HG03064 (cell line): ENCODE measurements at regions not wholly inside any gene's neighbourhood (a gene's known extent, or its start where the extent isn't known, plus 50 kb on each side); places are given as distances from the start of the nearest gene placed in this dataset.

Experiments
- ATAC-seq: cut with Tn5 transposase; IDR thresholded peaks from one replicate; pipeline ENCODE4 v1.9.1; 2021; ENCODE audit warnings: low read depth; ENCODE audit not compliant: unreplicated experiment

DNA sequence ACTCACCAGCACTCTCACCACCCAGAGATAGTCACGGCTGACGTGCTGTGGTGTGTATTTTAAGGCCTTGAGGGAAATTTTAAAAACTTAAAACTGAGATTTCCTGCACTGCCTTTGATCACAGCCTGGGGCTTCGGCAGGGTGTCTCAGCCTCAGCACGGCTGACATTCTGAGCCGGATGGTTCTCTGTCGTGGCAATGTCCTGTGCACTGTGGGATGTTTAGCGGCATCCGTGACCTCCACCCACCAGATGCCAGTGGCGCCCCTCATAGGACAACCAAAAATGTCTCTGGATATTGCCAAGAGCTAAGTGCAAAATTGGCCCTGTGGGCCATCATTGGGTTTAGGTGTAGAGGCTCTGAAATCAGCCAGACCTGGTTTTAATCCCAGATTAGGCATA lies 142.2 kb upstream of the KCNG1 start:
- no peak for ATAC-seq

DNA sequence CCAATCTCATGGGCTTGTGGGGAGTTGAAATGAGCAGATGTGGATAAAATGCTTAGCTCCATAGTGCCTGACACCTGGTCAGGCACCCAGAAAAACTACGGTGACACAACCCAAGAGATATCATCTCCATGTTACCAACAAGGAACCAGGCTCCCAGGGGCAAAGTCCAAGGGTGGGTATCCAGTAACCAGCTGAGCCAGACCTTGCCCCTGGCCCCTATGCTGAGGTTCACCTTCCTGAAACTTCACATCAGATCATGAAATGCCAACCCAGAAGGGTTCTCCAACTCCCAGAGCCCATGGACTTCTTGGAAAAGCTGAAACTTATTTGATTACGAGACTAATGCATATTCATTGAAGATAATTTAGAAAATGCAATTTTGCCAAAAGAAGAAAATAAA lies 141.8 kb upstream of the KCNG1 start:
- no peak for ATAC-seq

DNA sequence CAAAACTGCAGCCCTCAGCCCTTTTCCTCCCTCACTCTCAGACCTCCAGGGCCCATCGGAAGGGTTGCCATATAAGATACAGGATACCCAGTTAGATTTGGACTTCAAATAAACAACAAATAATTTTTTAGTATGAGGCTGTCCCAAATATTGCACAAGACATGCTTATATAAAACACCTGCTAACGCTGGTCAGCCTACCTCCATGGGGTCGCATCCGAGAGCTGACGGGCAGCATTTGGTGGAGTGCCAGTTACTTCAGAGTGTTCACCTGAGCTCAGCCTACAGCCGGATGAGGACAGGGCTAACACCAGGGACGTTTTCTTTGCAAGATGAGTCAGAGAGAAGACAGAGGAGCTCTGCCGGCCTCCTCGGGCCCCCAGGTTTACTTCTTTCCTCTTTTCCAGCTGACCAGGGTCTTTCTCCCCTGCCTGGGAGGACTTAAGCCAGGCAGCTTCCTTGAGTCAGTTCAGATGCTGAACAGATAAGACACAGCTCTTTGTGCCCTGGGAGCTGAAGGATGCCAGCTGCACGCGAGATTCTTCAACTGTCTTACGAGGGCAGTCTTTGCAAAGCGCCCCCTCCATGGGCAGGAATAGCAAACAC lies 141.2 kb upstream of the KCNG1 start:
- ATAC-seq = no peak

DNA sequence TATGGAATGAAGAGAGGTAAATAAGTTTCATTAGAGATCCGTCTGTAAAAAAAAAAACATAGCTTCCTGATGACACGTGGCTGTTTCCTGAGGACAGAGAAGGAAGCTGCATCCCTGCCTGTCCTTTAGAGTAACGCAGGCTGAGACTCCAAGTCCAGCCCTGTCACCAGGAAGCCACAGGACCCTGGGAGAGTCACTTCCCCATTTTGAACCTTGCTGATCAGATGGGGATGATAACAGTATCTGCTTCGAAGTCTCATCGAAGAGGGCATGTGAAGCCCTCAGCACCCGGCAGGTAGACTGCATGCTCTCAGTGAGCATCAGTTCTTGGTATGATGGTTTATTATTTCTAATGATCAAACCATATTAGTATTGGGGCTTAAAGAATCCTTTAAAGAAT lies 139.1 kb upstream of the KCNG1 start:
- ATAC-seq = no peak

DNA sequence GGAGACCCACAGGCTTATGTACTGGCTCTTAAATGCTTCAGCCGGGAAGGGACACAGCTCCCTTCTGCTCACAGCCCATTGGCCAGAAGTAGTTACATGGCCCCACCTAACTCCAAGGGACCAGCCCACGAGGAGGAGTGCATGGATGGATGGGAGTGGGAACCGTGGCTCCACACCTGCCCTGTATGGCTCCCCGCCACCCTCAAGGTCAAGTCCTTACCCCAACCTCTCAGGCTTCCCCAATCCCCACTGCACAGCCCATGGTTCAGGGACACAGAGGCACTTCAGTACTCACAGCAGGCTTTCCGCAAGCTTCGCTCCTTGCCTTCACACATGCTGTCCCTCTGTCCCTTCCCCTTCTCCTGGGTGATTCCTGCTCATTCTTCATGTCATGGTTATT lies 137.9 kb upstream of the KCNG1 start:
- ATAC-seq = no peak

DNA sequence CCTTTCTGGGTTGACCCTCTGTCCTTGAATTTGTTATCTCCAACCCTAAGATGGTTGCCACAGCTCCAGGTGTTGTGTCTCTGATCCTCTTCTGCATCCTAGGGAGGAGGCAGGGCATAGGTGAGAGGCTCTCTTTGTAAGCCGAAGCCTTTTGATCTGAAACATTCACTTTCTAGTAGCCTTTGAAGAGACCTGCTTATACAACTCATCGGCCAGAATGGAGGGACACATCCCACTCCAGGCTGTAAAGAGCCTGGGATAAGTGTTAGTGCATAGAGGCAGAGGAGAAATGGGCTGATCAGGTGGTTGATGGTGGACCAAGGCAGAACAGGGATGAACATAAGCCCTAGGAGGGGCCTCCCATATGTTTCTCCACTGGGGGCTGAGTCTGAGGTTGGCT lies 137.1 kb upstream of the KCNG1 start:
- no peak for ATAC-seq

DNA sequence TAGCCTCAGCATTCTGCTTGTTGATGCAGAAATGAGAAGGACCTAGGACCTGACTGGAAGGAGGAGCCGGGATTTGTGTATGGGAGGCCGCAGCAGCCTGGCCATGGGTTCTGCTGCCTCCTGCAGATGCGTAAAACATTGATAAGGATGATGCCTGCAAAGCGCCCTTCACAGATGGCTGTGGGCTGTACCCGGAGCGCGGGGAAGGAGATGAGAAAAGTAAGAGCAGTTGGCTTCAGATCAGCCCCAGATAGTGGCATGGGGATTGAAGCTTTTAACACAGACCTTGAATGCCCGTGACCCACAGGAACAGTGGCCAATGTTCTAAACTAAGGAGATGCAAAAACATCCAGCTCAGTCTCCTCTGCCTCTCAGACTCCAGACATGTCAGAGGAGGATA lies 136.4 kb upstream of the KCNG1 start:
- no peak for ATAC-seq

DNA sequence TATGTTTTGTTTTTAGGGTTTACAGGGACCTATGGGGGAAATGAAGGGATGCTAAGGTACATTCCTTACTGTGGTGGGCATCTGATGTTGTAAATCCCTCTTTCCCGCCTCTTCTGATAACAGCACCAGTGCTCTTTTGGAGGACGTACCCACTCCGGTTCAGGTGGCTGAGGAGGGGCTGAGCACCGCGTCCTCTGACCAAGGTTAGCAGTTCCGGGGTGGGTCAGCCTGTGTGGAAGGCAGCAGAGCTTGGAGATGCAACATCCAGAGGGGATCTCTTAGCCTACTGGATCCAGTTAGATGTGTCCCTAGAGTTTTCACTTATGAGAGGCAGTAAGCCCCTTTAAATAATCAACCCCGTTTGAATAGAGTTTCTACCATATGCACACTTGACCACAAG lies 135.3 kb upstream of the KCNG1 start:
- ATAC-seq = no peak

DNA sequence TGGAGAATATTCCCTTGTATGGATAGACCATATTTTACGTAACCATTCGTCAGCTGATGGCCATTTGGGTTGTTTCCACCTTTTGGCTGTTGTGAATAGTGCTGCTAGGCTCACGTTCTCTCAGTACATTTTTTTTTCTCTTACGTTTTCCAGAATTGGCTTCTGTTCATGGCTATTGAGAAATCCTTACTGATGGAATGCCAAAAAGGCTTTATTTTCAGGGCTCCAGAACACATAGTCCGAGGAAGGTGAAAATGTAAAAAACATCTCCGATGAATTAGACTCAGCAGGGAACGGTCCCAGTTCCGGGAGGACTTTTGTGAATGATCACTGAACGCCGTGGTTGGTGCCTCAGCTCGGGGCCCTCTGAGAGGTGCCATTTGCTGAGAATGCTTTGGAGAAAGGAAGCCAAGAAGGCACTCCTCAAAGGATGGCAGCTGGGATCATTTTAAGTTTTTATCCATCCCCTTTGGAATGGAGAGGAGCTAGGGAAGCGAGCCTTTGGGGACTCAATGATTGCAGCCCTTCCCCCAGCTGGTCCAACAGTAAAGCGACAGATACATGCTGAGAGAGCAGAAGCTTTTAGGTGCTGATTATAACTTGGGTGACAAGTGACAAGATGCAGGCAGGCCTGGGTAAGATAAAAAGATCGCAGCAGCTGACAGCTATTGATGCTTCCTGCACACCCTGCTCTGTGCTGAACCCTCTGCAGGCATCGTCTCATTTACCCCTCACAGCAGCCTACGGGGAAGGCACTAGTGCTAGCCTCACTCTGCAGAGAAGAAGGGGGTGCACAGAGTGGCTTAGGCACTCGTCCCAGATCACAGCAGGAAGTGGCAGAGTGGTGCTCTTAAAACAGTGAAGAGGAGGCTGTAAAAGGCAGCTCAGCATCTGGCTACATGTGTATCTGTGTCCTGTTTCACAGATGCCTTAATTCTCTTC lies 133.4 kb upstream of the KCNG1 start:
- no peak for ATAC-seq

DNA sequence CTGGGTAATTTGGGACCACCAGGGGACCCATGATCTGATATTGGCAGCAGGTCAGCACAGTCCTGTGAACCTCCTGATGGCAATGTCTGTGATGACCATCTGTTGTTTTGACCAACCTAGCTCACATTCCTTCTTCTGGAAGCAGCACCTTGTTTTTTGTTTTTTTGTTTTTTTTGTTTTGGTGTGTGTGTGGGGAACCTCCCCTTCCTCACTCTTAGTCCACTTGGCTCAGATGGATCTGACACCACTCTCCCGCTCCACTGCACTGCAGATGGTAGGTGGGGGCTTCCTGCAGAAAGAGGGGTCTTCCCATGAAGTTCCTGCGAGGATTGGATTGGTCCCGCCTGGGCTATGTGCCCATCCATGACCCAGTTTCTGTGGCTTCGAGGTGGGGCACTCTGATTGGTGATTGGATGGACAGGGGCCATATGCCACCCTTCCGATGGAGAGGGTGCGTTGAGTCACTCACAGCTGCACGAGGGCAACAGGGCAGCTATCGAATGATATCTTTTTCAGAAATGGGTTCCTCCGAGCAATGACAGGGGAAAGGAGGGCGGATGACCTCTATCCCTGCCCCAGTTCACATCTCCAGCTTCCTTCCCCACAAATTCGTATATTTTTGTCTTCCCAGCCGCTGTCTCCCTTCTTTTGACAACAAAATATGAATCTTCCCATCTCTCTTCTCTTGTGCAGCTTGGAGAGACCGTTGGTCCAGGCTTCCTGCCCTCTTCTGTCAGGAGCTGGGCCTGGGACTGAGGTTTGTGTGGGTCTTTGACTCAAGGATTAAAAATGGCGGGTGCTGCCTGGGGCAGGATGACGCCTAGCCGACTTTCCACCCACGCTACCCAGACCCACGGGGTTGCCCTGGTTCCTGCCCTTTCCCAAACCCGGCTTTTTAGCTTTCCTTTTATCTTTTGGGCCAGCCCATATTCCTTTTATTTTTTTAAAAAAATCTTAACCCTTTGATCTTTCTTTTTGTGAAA lies 132.1 kb upstream of the KCNG1 start:
- no peak for ATAC-seq

DNA sequence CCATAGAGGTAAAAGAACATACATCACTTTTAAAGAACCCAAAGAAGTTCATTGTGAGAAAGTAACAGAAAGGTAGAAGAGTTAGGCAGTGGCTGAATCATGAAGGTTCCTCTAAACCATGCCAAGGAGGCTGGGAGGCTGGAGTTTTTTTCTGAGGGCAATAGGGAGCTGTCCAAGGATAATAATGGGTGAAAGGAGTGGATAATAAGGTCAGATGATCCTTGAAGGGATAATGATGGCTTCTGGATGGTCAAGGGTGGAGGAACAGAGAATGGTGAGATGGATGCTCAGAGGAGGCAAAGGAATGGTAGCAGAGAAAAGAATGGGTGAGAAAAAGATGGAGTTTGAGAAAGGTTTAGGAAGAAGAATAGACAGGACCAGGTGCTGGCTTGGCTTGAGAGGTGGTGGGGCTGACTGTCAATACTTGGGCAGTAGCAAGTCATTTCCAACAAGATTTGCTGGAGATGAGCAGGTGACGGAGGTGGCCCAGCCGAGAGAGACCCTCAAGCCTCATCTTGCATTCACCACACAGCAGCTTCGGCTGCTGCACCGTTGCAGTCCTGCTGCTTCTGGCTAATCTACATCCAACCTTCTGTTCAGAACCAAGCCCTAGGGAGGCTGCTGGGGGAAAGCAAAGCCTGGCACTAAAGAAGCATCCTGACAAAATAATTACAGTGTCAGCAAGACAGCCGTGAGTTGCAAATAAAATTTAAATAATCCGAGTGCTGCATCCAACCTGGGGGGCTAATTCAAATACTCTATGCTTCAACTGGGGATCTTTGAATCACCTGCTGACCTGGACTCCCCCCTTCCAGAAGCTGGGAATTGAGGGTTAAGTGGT lies 131.2 kb upstream of the KCNG1 start:
- no peak for ATAC-seq

DNA sequence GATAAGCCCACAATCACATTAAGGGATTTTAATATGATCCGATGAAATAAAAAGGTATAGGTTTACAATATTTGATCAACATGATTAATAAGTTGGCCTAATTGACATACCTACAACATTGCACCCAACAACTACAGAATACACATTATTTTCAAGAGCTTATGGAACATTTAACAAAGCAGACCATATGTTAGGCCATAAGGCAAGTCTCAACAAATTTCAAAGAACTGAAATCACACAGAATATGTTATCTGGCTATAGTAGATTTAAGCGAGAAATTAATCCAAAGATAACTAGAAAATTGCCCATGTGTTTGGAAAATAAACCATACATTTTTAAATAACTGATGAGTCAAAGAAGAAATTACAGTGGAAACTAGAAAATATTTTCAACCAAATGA lies 126.0 kb upstream of the KCNG1 start:
- no peak for ATAC-seq

DNA sequence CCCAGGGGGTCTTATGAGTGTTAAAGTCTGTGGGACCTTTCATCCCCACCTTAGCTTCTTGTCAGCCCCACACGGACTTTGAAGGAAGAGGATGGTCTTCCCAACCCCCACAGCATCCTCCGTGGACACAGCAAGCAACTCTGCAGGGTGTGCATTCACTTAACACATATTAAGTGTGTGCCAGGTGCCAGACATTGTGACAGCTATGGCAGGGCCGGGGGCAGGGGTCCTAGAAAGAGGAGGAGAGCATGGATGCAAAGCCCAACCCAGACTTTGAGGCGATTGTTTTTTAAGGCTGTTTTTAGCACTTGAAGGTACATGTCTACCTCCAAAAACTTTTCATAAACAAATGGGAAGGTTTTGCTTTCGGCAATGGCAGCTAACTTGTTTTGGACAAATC lies 121.6 kb upstream of the KCNG1 start:
- no peak for ATAC-seq

DNA sequence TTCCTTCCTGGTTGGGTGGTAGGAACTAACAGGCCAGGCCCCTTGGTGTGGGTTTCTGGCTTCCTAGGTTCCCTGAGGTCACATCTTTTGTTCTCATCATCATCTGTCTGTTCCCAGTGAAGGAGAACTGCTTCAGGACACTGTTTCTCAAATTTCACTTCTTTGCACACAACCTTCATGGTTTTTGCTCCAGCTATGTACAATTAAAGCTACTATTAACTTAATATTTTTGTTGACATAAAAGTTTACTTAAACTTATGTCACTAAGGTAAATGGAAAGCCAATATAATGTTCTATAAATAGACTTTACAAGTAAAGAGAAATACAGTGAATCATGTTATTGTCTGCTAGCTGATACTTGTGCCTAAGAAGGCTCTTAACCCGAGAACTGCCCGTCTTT lies 120.7 kb upstream of the KCNG1 start:
- ATAC-seq = no peak

DNA sequence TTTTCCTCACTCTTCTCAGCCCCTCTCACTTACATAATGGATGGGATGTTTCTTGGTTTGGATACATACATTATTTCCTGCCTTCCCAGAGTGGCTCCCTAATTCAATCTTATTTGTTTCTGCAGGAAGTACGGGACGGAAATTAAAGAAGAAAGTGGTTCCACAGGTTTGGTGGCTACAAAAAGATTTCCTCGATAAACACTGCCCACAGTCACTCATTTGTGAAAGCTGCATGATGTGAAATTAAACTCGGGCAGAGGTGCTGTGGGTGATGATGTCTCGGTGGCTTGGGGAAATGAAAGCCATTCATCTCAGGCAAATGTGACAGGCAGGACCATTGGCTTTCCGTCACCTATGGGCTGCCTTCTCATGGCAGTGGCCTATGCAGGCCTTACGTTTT lies 119.5 kb upstream of the KCNG1 start:
- ATAC-seq = no peak

DNA sequence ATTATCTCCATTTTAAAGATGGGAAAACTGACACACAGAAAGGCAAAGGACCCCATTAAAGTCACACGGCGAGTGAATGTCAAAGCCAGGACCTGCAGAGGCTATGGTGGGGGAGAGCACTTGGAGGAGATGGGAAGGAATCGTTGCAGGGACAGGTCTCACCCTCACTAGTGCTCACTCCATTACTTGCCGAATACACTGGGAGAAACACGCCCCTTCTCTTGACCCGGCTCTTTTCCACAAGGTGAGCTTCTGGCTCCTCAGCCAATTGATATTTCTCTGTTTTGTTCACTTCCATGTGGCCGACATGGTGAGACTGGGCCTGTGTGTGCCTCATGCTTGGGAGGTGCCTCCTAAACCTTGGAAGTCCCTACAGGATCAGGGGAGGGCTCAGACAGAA lies 117.8 kb upstream of the KCNG1 start:
- ATAC-seq = no peak

DNA sequence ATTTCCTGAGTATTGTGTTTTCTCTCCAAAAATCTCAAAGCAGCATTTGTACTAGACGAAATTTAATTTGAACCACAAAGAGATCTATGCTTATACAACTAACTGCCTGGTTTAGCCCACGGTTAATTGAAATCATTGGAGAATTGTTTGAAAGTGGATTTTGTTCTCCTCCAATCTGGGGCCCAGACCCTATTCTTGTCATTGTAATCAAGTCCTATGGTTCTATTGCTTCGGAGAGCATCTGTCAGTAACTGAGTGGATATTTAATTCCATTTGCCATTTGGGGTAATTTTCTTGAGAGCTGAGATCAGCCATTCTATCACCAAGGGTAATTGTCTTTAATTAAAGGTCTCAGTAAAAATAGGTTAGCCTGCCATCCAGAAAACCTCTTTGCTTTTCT lies 117.0 kb upstream of the KCNG1 start:
- ATAC-seq = no peak

DNA sequence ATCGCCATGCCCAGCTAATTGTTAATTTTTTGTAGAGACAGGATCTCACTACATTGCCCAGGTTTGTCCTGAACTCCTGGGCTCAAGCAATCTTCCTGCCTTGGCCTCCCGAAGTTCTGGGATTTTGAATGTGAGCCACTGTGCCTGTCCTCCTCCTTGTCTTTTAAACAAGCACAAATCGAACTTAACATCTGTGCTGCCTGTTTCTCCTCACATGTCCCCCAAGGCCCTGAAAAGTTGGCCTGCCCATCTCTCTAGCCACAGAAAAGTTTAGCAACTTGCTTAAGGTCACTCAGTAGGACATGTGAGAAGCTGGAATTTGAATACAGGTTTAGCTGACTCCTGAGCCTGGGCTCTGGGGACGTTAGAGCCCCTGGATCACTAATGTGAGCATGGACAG lies 115.7 kb upstream of the KCNG1 start:
- no peak for ATAC-seq

DNA sequence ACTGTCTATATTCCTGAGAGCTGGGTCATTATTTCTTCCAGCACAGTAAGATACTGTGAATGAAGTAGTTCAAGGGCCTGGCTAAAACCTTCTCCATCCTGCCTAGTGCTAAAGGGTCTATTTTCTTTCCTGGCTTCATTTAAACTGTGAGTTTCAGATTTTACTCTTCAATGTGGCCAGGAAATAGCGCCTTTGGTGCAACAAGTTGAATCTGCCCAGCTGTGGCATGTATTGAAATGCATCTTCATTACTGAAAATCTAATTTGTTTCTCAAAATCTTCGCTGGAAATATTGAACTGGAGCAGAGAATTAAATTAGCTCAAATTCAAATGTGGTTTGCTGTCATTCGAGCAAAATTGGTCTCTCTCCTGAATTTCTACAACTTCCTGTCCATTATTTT lies 114.6 kb upstream of the KCNG1 start:
- no peak for ATAC-seq
